ENCODE measurements at regions not wholly inside any gene's neighbourhood (a gene's known extent, or its start where the extent isn't known, plus 50 kb on each side); places are given as distances from the start of the nearest gene placed in this dataset.

GRCh38 chr1:25034736-25035522 is 104.9 kb upstream of the RUNX3 start:
- no peak for DNase-seq

GRCh38 chr1:25033828-25034705 is 104.0 kb upstream of the RUNX3 start:
- peak; percentile 96 to 98 for DNase-seq

GRCh38 chr1:25033030-25033827 is 103.2 kb upstream of the RUNX3 start:
- DNase-seq: no peak

GRCh38 chr1:25031966-25032667 is 102.0 kb upstream of the RUNX3 start:
- DNase-seq: no peak

GRCh38 chr1:25031601-25031965 is 101.5 kb upstream of the RUNX3 start:
- no peak for DNase-seq

- no peak for DNase-seq
Measured at GRCh38 chr1:25030674-25031589, 100.9 kb upstream of the RUNX3 start.

GRCh38 chr1:25030012-25030411 is 99.9 kb upstream of the RUNX3 start:
- DNase-seq: no peak

- DNase-seq: no peak
Measured at GRCh38 chr1:25028907-25029599, 99.0 kb upstream of the RUNX3 start.

GRCh38 chr1:25028587-25028906 is 98.5 kb upstream of the RUNX3 start:
- no peak for DNase-seq

GRCh38 chr1:25027822-25028586 is 97.9 kb upstream of the RUNX3 start:
- DNase-seq: no peak

- no peak for DNase-seq
Measured at GRCh38 chr1:25026730-25027450, 96.8 kb upstream of the RUNX3 start.

- DNase-seq: no peak
Measured at GRCh38 chr1:25026304-25026703, 96.2 kb upstream of the RUNX3 start.

- DNase-seq: no peak
Measured at GRCh38 chr1:25024615-25025350, 94.7 kb upstream of the RUNX3 start.

- DNase-seq: no peak
Measured at GRCh38 chr1:25023826-25024225, 93.8 kb upstream of the RUNX3 start.

- DNase-seq: no peak
Measured at GRCh38 chr1:25023190-25023578, 93.1 kb upstream of the RUNX3 start.

- DNase-seq: peak; percentile 97 to 98
Measured at GRCh38 chr1:25022361-25023189, 92.5 kb upstream of the RUNX3 start.

- DNase-seq: no peak
Measured at GRCh38 chr1:25021591-25022215, 91.6 kb upstream of the RUNX3 start.

Data from Kasumi-1 (cell line).